ENCODE measurements at regions not wholly inside any gene's neighbourhood (a gene's known extent, or its start where the extent isn't known, plus 50 kb on each side); places are given as distances from the start of the nearest gene placed in this dataset.

- no peak overlapping the region for H2AFZ ChIP-seq (ENCODE audit: insufficient read depth, low read depth, low read length, poor library complexity, severe bottlenecking)
- no peak for TF ChIP-seq CTCF (IDR thresholded peaks at IDR 0.05)
- H3K27me3 Mint-ChIP-seq (ENCODE audit: low read depth in 3 of 3): peaks cover 4 to 10% (median 7%) of the 10 kb centered on the region in 3 donors
- no peaks in the 10 kb centered on the region for H3K36me3 Mint-ChIP-seq
- intact Hi-C loops (cut with micrococcal nuclease): no loop called here
- no peak overlapping the region for H3K27ac Mint-ChIP-seq
- no peaks in the 10 kb centered on the region for H4K20me1 ChIP-seq (ENCODE audit: insufficient read depth, low read length)
- no peaks in the 10 kb centered on the region for H3K4me1 ChIP-seq (ENCODE audit: control insufficient read depth in 1 of 2, insufficient read depth in 2 of 2, low read length in 2 of 2)
- no peak for DNase-seq
- H3K9ac ChIP-seq (ENCODE audit: insufficient read depth, low read length, poor library complexity, severe bottlenecking): no peak overlapping the region
- H3K4me2 ChIP-seq (replicated peaks; ENCODE audit: extremely low read depth, low read length, poor library complexity, severe bottlenecking): no peak overlapping the region
- H3K4me3 ChIP-seq (replicated peaks in 1 of 3; ENCODE audit: low read depth in 2 of 3, low read length in 3 of 3): no peak overlapping the region
- 18% methylated on average over 2 of the region's 7 CpGs for WGBS (ENCODE audit: insufficient coverage)
- no peaks in the 10 kb centered on the region for H3K36me3 ChIP-seq (replicated peaks in 1 of 2; ENCODE audit: control insufficient read depth in 1 of 2, insufficient read depth in 2 of 2, low read length in 2 of 2)
- peaks cover 0 to 5% (median 0%) of the 10 kb centered on the region in 7 donors for H3K9me3 Mint-ChIP-seq
- H3K27ac ChIP-seq (ENCODE audit: low read depth in 1 of 2, low read length in 2 of 2): no peak overlapping the region
- no peak overlapping the region for H3K4me3 Mint-ChIP-seq
- no peaks in the 10 kb centered on the region for H3K9me3 ChIP-seq (replicated peaks in 1 of 2; ENCODE audit: control insufficient read depth in 1 of 2, insufficient read depth in 1 of 2, low read length in 2 of 2)
- no peaks in the 10 kb centered on the region for H3K27me3 ChIP-seq (ENCODE audit: control insufficient read depth in 2 of 2, insufficient read depth in 2 of 2, low read length in 2 of 2)
- H3K79me2 ChIP-seq (ENCODE audit: insufficient read depth, low read length): no peaks in the 10 kb centered on the region
- H3K4me1 Mint-ChIP-seq: peaks cover 1% of the 10 kb centered on the region
Observed at GRCh38 chr6:20038410-20039204, 173.7 kb downstream of the MBOAT1 start.

- no peaks in the 10 kb centered on the region for H3K4me1 Mint-ChIP-seq
- no peak for DNase-seq
- H2AFZ ChIP-seq (ENCODE audit: insufficient read depth, low read depth, low read length, poor library complexity, severe bottlenecking): no peak overlapping the region
- no peak for TF ChIP-seq CTCF (IDR thresholded peaks at IDR 0.05)
- H4K20me1 ChIP-seq (ENCODE audit: insufficient read depth, low read length): no peaks in the 10 kb centered on the region
- no peak overlapping the region for H3K4me3 Mint-ChIP-seq
- no peaks in the 10 kb centered on the region for H3K79me2 ChIP-seq (ENCODE audit: insufficient read depth, low read length)
- no peaks in the 10 kb centered on the region for H3K36me3 ChIP-seq (replicated peaks in 1 of 2; ENCODE audit: control insufficient read depth in 1 of 2, insufficient read depth in 2 of 2, low read length in 2 of 2)
- no peaks in the 10 kb centered on the region for H3K4me1 ChIP-seq (ENCODE audit: control insufficient read depth in 1 of 2, insufficient read depth in 2 of 2, low read length in 2 of 2)
- no peak overlapping the region for H3K4me3 ChIP-seq (replicated peaks in 1 of 3; ENCODE audit: low read depth in 2 of 3, low read length in 3 of 3)
- no peak overlapping the region for H3K27ac Mint-ChIP-seq
- H3K9me3 Mint-ChIP-seq: peaks cover 0 to 2% (median 0%) of the 10 kb centered on the region in 7 donors
- no peaks in the 10 kb centered on the region for H3K9me3 ChIP-seq (replicated peaks in 1 of 2; ENCODE audit: control insufficient read depth in 1 of 2, insufficient read depth in 1 of 2, low read length in 2 of 2)
- no CpG with 5 or more reads among the region's 1 CpG for WGBS (ENCODE audit: insufficient coverage)
- no peak overlapping the region for H3K4me2 ChIP-seq (replicated peaks; ENCODE audit: extremely low read depth, low read length, poor library complexity, severe bottlenecking)
- no peaks in the 10 kb centered on the region for H3K36me3 Mint-ChIP-seq
- no peak overlapping the region for H3K9ac ChIP-seq (ENCODE audit: insufficient read depth, low read length, poor library complexity, severe bottlenecking)
- H3K27me3 ChIP-seq (ENCODE audit: control insufficient read depth in 2 of 2, insufficient read depth in 2 of 2, low read length in 2 of 2): no peaks in the 10 kb centered on the region
- intact Hi-C loops (cut with micrococcal nuclease): no loop called here
- H3K27me3 Mint-ChIP-seq (ENCODE audit: low read depth in 3 of 3): peaks cover 0 to 5% (median 1%) of the 10 kb centered on the region in 3 donors
- no peak overlapping the region for H3K27ac ChIP-seq (ENCODE audit: low read depth in 1 of 2, low read length in 2 of 2)
Observed at GRCh38 chr6:20044883-20045282, 167.4 kb downstream of the MBOAT1 start.

Data from CD14-positive monocyte (primary cell).